CD4-positive, alpha-beta T cell treated with Interferon alpha-2 for 1 hour (primary cell): ENCODE measurements at regions not wholly inside any gene's neighbourhood (a gene's known extent, or its start where the extent isn't known, plus 50 kb on each side); places are given as distances from the start of the nearest gene placed in this dataset.
"Not testable (repeated sequence)": the region's sequence is repeated elsewhere in the genome, so short reads cannot be mapped to it uniquely, and the experiment has no call there.

Experiments used
- DNase-seq, 2 donors: peaks; one replicate each; pipeline ENCODE4 v3.0.0-alpha.2; 2020 to 2022

- no peak for DNase-seq
These were observed 58.1 kb downstream of the TUBA3C start for GRCh38 chr13:19123502-19123901.

GRCh38 chr13:19117913-19118739, 63.5 kb downstream of the TUBA3C start:
- DNase-seq = no peak

GRCh38 chr13:19109225-19109624, 72.4 kb downstream of the TUBA3C start:
- not testable (repeated sequence) for DNase-seq

- DNase-seq = no peak
These were observed 78.5 kb downstream of the TUBA3C start for GRCh38 chr13:19103140-19103539.

- DNase-seq = no peak
These were observed 88.3 kb downstream of the TUBA3C start for GRCh38 chr13:19093369-19093768.

- DNase-seq = no peak
These were observed 91.1 kb downstream of the TUBA3C start for GRCh38 chr13:19090495-19090894.

GRCh38 chr13:19089315-19089714, 92.3 kb downstream of the TUBA3C start:
- no peak for DNase-seq

- DNase-seq = no peak
These were observed 93.2 kb downstream of the TUBA3C start for GRCh38 chr13:19088416-19088815.

- DNase-seq = no peak
These were observed 95.7 kb downstream of the TUBA3C start for GRCh38 chr13:19085876-19086275.

- DNase-seq = no peak
These were observed 96.4 kb downstream of the TUBA3C start for GRCh38 chr13:19085258-19085657.

GRCh38 chr13:19083340-19083739, 98.3 kb downstream of the TUBA3C start:
- DNase-seq = no peak

GRCh38 chr13:19075418-19075817, 106.2 kb downstream of the TUBA3C start:
- DNase-seq = no peak

- DNase-seq = no peak
These were observed 107.1 kb downstream of the TUBA3C start for GRCh38 chr13:19074519-19074918.

GRCh38 chr13:19074106-19074505, 107.5 kb downstream of the TUBA3C start:
- DNase-seq = not testable (repeated sequence)

- not testable (repeated sequence) for DNase-seq
These were observed 108.5 kb downstream of the TUBA3C start for GRCh38 chr13:19072956-19073706.

GRCh38 chr13:19072543-19072942, 109.1 kb downstream of the TUBA3C start:
- DNase-seq = no peak

- no peak for DNase-seq
These were observed 110.3 kb downstream of the TUBA3C start for GRCh38 chr13:19071161-19071936.

GRCh38 chr13:19070398-19070735, 111.3 kb downstream of the TUBA3C start:
- DNase-seq = no peak

GRCh38 chr13:19069684-19070397, 111.8 kb downstream of the TUBA3C start:
- no peak for DNase-seq

- DNase-seq = no peak
These were observed 112.9 kb downstream of the TUBA3C start for GRCh38 chr13:19068691-19069090.

GRCh38 chr13:19067767-19068166, 113.9 kb downstream of the TUBA3C start:
- no peak for DNase-seq

GRCh38 chr13:19062801-19063200, 118.8 kb downstream of the TUBA3C start:
- no peak for DNase-seq
